IMR-90 (cell line): ENCODE measurements at regions not wholly inside any gene's neighbourhood (a gene's known extent, or its start where the extent isn't known, plus 50 kb on each side); places are given as distances from the start of the nearest gene placed in this dataset.

Experiments
- CTCF ChIP-seq: conservative IDR thresholded peaks from 2 replicates; pipeline ENCODE4 v1.5.1; 2012; ENCODE audit warnings: mild to moderate bottlenecking, low read depth, low read length, improper control_type of control experiment
- MXI1 ChIP-seq: IDR thresholded peaks from 2 replicates; pipeline ENCODE4 v1.6.1; 2012; ENCODE audit warnings: low read depth, mild to moderate bottlenecking, low read length, moderate library complexity, borderline replicate concordance
- POLR2A ChIP-seq: IDR thresholded peaks from 2 replicates; pipeline ENCODE4 v1.6.1; 2012; ENCODE audit warnings: mild to moderate bottlenecking, low read depth, low read length
- RAD21 ChIP-seq: IDR thresholded peaks from 2 replicates; pipeline ENCODE4 v1.6.1; 2012; ENCODE audit warnings: low read length, improper control_type of control experiment
- RFX5 ChIP-seq: IDR thresholded peaks from 2 replicates; pipeline ENCODE4 v1.8.0; 2012; ENCODE audit warnings: low read depth, mild to moderate bottlenecking, low read length, moderate library complexity

- no peak for TF ChIP-seq RAD21
- peak; percentile 74 for TF ChIP-seq POLR2A
- no peak for TF ChIP-seq RFX5
- TF ChIP-seq MXI1, result no peak
- TF ChIP-seq CTCF, result no peak
Measured at GRCh38 chr6:146914489-146915483, 289.4 kb upstream of the STXBP5 start (continued).
